SK-N-SH (cell line): ENCODE measurements at regions not wholly inside any gene's neighbourhood (a gene's known extent, or its start where the extent isn't known, plus 50 kb on each side); places are given as distances from the start of the nearest gene placed in this dataset.

Source experiments
- CTCF ChIA-PET: fragments of 300-600, 350-600 bp; formaldehyde crosslinking; extraction: SDS; loops from one replicate; lab custom pipeline; 2021; lab: Yijun Ruan, JAX
- POLR2A ChIA-PET: fragments of 350-600 bp; sonication (Branson Sonifier 250); formaldehyde crosslinking; extraction: SDS; loops from one replicate; lab custom pipeline; 2020; ENCODE audit warnings: antibody characterized with exemption, inconsistent platforms; lab: Yijun Ruan, JAX
- DNase-seq: peaks from one replicate; pipeline ENCODE4 v3.0.0; 2012
- H2AFZ ChIP-seq: fragments of 200-600 bp; sonication (generic); 2 replicates; pipeline ENCODE4 v1.8.1; 2016; ENCODE audit warnings: antibody characterized with exemption, mild to moderate bottlenecking, low read depth
- H3F3A ChIP-seq: fragments of 200-600 bp; sonication (generic); replicated peaks from 2 replicates; pipeline ENCODE3; 2016; ENCODE audit warnings: antibody characterized with exemption, mild to moderate bottlenecking; ENCODE audit not compliant: insufficient read depth
- H3K27ac ChIP-seq, 2 experiments: fragments of 200-500 bp in 1 of 2; fragments of 200-600 bp in 1 of 2; sonication (Bioruptor generic) in 1 of 2; sonication (generic), shearing (Covaris generic) in 1 of 2; 2 replicates each; pipeline versions ENCODE4 v1.5.1 to v1.6.1; 2014 to 2016; ENCODE audit warnings: low read depth in 2 of 2, inconsistent platforms in 1 of 2, low read length in 1 of 2, mild to moderate bottlenecking in 1 of 2, mixed read lengths in 1 of 2
- H3K27me3 ChIP-seq: fragments of 200-600 bp; sonication (generic), shearing (Covaris generic); 2 replicates; pipeline ENCODE4 v1.6.1; 2016; ENCODE audit warnings: mixed run types; ENCODE audit not compliant: insufficient read depth
- H3K36me3 ChIP-seq, 2 experiments: fragments of 200-500 bp in 1 of 2; fragments of 200-600 bp in 1 of 2; sonication (Bioruptor generic) in 1 of 2; sonication (generic) in 1 of 2; replicated peaks in 1 of 2; 2 replicates each; pipeline versions ENCODE3 to v1.5.1; 2014 to 2016; ENCODE audit warnings: low read length in 1 of 2, mild to moderate bottlenecking in 1 of 2; ENCODE audit not compliant: insufficient read depth in 2 of 2, control insufficient read depth in 1 of 2
- H3K4me1 ChIP-seq, 2 experiments: fragments of 200-500 bp in 1 of 2; fragments of 200-600 bp in 1 of 2; sonication (Bioruptor generic) in 1 of 2; sonication (generic), shearing (Covaris generic) in 1 of 2; 2 replicates each; pipeline versions ENCODE4 v1.5.1 to v1.6.1; 2014 to 2016; ENCODE audit warnings: low read depth in 1 of 2, low read length in 1 of 2, mixed run types in 1 of 2; ENCODE audit not compliant: insufficient read depth in 2 of 2, control insufficient read depth in 1 of 2
- H3K4me2 ChIP-seq: fragments of 200-600 bp; sonication (generic), shearing (Covaris generic); 2 replicates; pipeline ENCODE4 v1.6.1; 2017; ENCODE audit warnings: mixed run types
- H3K4me3 ChIP-seq, 2 experiments: fragments of 200-500 bp in 1 of 2; fragments of 200-600 bp in 1 of 2; sonication (Bioruptor generic) in 1 of 2; sonication (generic), shearing (Covaris generic) in 1 of 2; 2 replicates each; pipeline versions ENCODE4 v1.5.1 to v1.8.1; 2014 to 2016; ENCODE audit warnings: low read depth in 2 of 2, inconsistent platforms in 1 of 2, low read length in 1 of 2, mild to moderate bottlenecking in 1 of 2, mixed read lengths in 1 of 2, moderate library complexity in 1 of 2
- H3K79me2 ChIP-seq: fragments of 200-600 bp; sonication (generic); 2 replicates; pipeline ENCODE4 v1.8.1; 2017; ENCODE audit warnings: mild to moderate bottlenecking; ENCODE audit not compliant: insufficient read depth
- H3K9ac ChIP-seq: fragments of 200-600 bp; sonication (generic); 2 replicates; pipeline ENCODE4 v1.6.1; 2017; ENCODE audit warnings: mixed run types
- H3K9me2 ChIP-seq: fragments of 200-600 bp; sonication (generic); 2 replicates; pipeline ENCODE4 v1.6.1; 2017; ENCODE audit warnings: mixed run types
- H3K9me3 ChIP-seq: fragments of 200-600 bp; sonication (generic); 2 replicates; pipeline ENCODE4 v1.6.1; 2017; ENCODE audit warnings: mixed run types, mild to moderate bottlenecking, moderate library complexity
- H4K20me1 ChIP-seq: fragments of 200-600 bp; sonication (generic); 2 replicates; pipeline ENCODE4 v1.6.1; 2017; ENCODE audit warnings: mild to moderate bottlenecking, mixed run types; ENCODE audit not compliant: insufficient read depth
- CTCF ChIP-seq: fragments of 200-600 bp; sonication (generic); IDR thresholded peaks from 2 replicates; pipeline ENCODE4 v1.6.1; 2017; ENCODE audit warnings: antibody characterized with exemption, mild to moderate bottlenecking, moderate library complexity
- ELF1 ChIP-seq: IDR thresholded peaks from 2 replicates; pipeline ENCODE4 v1.4.0; 2012
- EP300 ChIP-seq, 2 experiments: IDR thresholded peaks; 2 replicates each; pipeline versions ENCODE4 v1.4.0 to v1.6.1; 2012; ENCODE audit warnings: borderline replicate concordance in 1 of 2, low read depth in 1 of 2, low read length in 1 of 2
- EZH2phosphoT487 ChIP-seq: fragments of 200-600 bp; sonication (generic); IDR thresholded peaks from 2 replicates; pipeline ENCODE4 v1.6.1; 2017; ENCODE audit warnings: low read depth, mixed run types, mild to moderate bottlenecking, antibody characterized with exemption, moderate library complexity, borderline replicate concordance
- FOSL2 ChIP-seq: IDR thresholded peaks from 2 replicates; pipeline ENCODE4 v1.4.0; 2012; ENCODE audit warnings: low read depth, mild to moderate bottlenecking, moderate library complexity, borderline replicate concordance
- FOXJ3 ChIP-seq: sonication (generic); formaldehyde crosslinking; IDR thresholded peaks from 2 replicates; pipeline ENCODE4 v1.5.1; 2020; ENCODE audit warnings: mild to moderate bottlenecking, missing genetic modification reagents
- FOXM1 ChIP-seq: IDR thresholded peaks from 2 replicates; pipeline ENCODE4 v1.4.0; 2012; ENCODE audit warnings: low read depth, mild to moderate bottlenecking
- GABPA ChIP-seq: IDR thresholded peaks from 2 replicates; pipeline ENCODE4 v1.4.0; 2012; ENCODE audit warnings: low read depth, mild to moderate bottlenecking
- GATA2 ChIP-seq: sonication (generic); formaldehyde crosslinking; IDR thresholded peaks from 2 replicates; pipeline ENCODE4 v1.5.0; 2020; ENCODE audit warnings: mild to moderate bottlenecking, missing genetic modification reagents
- MEF2A ChIP-seq: IDR thresholded peaks from 2 replicates; pipeline ENCODE4 v1.4.0; 2012; ENCODE audit warnings: low read depth, borderline replicate concordance
- MXI1 ChIP-seq: IDR thresholded peaks from 2 replicates; pipeline ENCODE4 v1.6.1; 2012; ENCODE audit warnings: mild to moderate bottlenecking, low read depth, low read length, improper control_type of control experiment
- RAD21 ChIP-seq: IDR thresholded peaks from 2 replicates; pipeline ENCODE4 v1.6.1; 2012; ENCODE audit warnings: mild to moderate bottlenecking, low read length
- RXRA ChIP-seq: IDR thresholded peaks from 2 replicates; pipeline ENCODE4 v1.4.0; 2012; ENCODE audit warnings: low read depth, mild to moderate bottlenecking, borderline replicate concordance
- SIN3A ChIP-seq: IDR thresholded peaks from 2 replicates; pipeline ENCODE4 v1.6.1; 2012; ENCODE audit warnings: low read depth, mild to moderate bottlenecking, low read length, moderate library complexity, borderline replicate concordance
- SMC3 ChIP-seq: IDR thresholded peaks from 2 replicates; pipeline ENCODE4 v1.6.1; 2012; ENCODE audit warnings: low read depth, low read length, improper control_type of control experiment
- TAF1 ChIP-seq: IDR thresholded peaks from 2 replicates; pipeline ENCODE4 v1.6.1; 2012; ENCODE audit warnings: low read depth, mild to moderate bottlenecking, low read length, moderate library complexity, borderline replicate concordance
- TCF12 ChIP-seq: IDR thresholded peaks from 2 replicates; pipeline ENCODE4 v1.4.0; 2012
- TEAD4 ChIP-seq: IDR thresholded peaks from 2 replicates; pipeline ENCODE4 v1.4.0; 2012; ENCODE audit warnings: mild to moderate bottlenecking, borderline replicate concordance; ENCODE audit not compliant: insufficient read depth
- YY1 ChIP-seq: IDR thresholded peaks from 2 replicates; pipeline ENCODE4 v1.4.0; 2012; ENCODE audit warnings: low read depth, mild to moderate bottlenecking
- ZBTB33 ChIP-seq: IDR thresholded peaks from 2 replicates; pipeline ENCODE4 v1.4.0; 2012; ENCODE audit warnings: low read depth, borderline replicate concordance
- WGBS: methylation state at CpG from one replicate; pipeline ENCODE4 v1.1.6; 2017; ENCODE audit warnings: low lambda C conversion rate; 5-methylcytosine and 5-hydroxymethylcytosine counted together

GRCh38 chr6:1461736-1462135, 72.4 kb downstream of the FOXF2 start (continued):
- no peak for TF ChIP-seq FOXJ3 (CRISPR knock-in tag)
- TF ChIP-seq, all 33 proteins: peak for 0

DNA sequence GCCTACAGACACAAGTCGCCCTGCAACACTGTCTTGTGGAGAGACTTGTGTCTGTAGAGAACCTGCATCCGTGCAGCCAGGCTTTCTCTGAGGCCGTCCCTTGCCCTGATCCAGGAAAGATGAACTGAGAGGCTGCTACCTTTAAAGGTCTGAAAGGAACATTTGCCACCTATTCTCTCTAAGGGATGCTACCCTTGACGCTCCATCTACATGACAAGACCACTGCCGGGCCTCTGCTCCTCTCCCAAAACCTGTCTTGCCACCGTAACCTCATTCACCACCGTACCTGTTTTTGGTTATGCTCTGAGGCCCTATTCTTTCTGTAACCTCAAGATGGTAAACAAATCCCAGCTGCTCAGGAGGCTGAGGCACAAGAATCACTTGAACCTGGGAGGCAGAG, 73.9 kb downstream of the FOXF2 start:
- H3K36me3 ChIP-seq, result no peaks in the 10 kb centered on the region
- TF ChIP-seq TAF1 (no peak), TCF12 (no peak), SMC3 (no peak)
- H3K9ac ChIP-seq, result no peak overlapping the region
- H3K27ac ChIP-seq, result no peak overlapping the region
- ChIA-PET POLR2A (no interaction called here), CTCF (interaction anchor here (1.1 kb wide), 1 partner anchor 81 kb away, joined by 3 read pairs; no protein-coding TSS in a partner anchor)
- no peak overlapping the region for H3K4me2 ChIP-seq
- H3K4me1 ChIP-seq, result no peaks in the 10 kb centered on the region
- H2AFZ ChIP-seq, result no peak overlapping the region
- no peaks in the 10 kb centered on the region for H3F3A ChIP-seq
- no peaks in the 10 kb centered on the region for H3K79me2 ChIP-seq
- no peaks in the 10 kb centered on the region for H3K9me3 ChIP-seq
- H3K4me3 ChIP-seq, result no peak overlapping the region
- no peaks in the 10 kb centered on the region for H3K9me2 ChIP-seq
- peaks cover 27% of the 10 kb centered on the region; the same call in 1 of the 2 replicates for H3K27me3 ChIP-seq
- WGBS, result 28% methylated on average over 7 of the region's 7 CpGs
- DNase-seq, result no peak
- no peaks in the 10 kb centered on the region for H4K20me1 ChIP-seq

DNA sequence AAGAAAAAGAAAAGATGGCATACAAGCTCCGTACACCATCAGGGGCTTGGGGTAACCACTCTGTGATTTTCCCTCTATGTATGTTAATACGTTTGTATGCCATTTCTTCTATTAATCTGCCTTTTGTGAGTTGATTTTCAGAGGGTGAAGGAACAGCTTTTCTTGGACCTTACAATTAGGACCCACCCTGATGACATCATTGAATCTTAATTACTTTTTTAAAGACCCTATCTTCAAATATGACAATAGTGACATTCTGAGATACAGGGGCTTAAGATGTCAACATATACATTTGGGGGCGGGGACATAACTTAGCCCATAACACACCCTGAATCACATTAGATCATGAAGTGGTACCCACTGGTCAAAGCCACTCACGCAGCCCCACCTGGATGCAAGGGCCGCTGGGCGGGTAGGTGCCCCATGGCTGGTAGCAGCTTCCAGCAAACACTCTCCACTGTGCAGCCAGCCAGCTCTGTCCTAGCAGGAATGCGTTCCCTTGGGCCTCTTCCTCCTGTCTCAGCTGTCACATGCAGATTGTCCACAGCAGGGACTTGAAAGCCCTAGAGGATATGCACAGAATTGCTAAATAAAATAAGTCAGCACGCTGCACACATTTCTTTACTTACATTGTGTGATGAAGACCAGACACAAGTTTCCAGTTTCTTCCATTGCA, 74.5 kb downstream of the FOXF2 start:
- CTCF ChIA-PET, result interaction anchor here (1.1 kb wide), 1 partner anchor 81 kb away, joined by 3 read pairs; no protein-coding TSS in a partner anchor
- POLR2A ChIA-PET, result no interaction called here
- Histone ChIP-seq H3K27ac (no peak overlapping the region), H3K9me3 (no peaks in the 10 kb centered on the region), H3K4me2 (no peak overlapping the region), H3K9me2 (no peaks in the 10 kb centered on the region), H3K79me2 (no peaks in the 10 kb centered on the region), H3K27me3 (peaks cover 29% of the 10 kb centered on the region; the same call in 1 of the 2 replicates), H4K20me1 (no peaks in the 10 kb centered on the region), H3K9ac (no peak overlapping the region), H3K4me1 (no peaks in the 10 kb centered on the region), H3F3A (no peaks in the 10 kb centered on the region), H3K4me3 (no peak overlapping the region), H2AFZ (no peak overlapping the region), H3K36me3 (no peaks in the 10 kb centered on the region)
- no peak for DNase-seq
- TF ChIP-seq GABPA, result no peak
- TF ChIP-seq GATA2 (CRISPR knock-in tag), result no peak
- TF ChIP-seq FOSL2, result no peak
- no peak for TF ChIP-seq ZBTB33
- no peak for TF ChIP-seq SIN3A
- TF ChIP-seq EZH2phosphoT487, result no peak
- no peak for TF ChIP-seq TEAD4
- TF ChIP-seq ELF1, result no peak
- TF ChIP-seq FOXM1, result no peak
- TF ChIP-seq CTCF, result no peak
- TF ChIP-seq RXRA, result no peak
- no peak for TF ChIP-seq YY1
- no peak for TF ChIP-seq TCF12
- TF ChIP-seq MEF2A, result no peak
- no peak for TF ChIP-seq MXI1
- no peak for TF ChIP-seq EP300 (IDR thresholded peaks at IDR 0.05; ENCODE audit: borderline replicate concordance in 1 of 2, low read depth in 1 of 2, low read length in 1 of 2)
- no peak for TF ChIP-seq RAD21
- WGBS, result 2% methylated on average over 8 of the region's 8 CpGs
